ENCODE measurements at regions not wholly inside any gene's neighbourhood (a gene's known extent, or its start where the extent isn't known, plus 50 kb on each side); places are given as distances from the start of the nearest gene placed in this dataset.
A peak's percentile ranks its signal among the peaks of the same experiment; 100 is the strongest.
"Not testable (repeated sequence)": the region's sequence is repeated elsewhere in the genome, so short reads cannot be mapped to it uniquely, and the experiment has no call there.

DNA sequence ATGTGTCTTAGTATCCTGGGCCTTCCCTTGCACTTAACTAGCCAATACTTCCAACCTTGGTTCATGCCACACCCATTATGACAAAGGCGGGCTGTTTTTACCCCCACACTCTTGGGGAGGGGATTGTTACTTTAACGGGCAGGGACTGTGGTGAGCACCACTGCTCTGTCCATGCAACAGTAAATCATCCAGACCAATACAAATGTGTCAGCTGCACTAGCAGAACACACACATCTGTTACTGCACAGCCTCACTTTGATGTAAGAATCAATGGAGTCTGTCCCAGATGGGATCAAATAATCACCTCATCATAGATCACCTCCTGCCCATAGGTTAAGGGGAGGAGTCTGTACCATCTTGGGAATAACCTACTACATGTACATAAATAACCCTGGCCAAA is 58.1 kb downstream of the NPAP1 start:
- no peak for DNase-seq

DNA sequence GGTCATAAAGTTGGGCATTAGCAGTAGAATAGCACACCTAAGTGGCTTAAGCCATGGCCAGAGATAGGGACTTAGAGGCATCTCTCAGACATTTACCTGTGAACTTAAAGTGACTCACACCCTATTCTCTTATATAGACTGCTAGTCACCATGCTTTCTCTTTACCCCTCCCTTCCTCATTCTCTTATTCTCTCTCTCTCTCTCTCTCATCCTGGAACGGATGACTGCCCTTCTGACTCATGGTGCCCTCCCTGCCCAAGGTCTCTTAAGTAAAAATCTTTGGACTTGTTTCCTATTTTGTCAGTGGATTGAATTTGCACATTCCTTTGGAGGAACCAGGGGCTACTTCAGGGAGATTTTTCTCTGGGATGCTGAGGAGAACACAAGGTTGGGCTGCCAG is 58.8 kb downstream of the NPAP1 start:
- no peak for DNase-seq

DNA sequence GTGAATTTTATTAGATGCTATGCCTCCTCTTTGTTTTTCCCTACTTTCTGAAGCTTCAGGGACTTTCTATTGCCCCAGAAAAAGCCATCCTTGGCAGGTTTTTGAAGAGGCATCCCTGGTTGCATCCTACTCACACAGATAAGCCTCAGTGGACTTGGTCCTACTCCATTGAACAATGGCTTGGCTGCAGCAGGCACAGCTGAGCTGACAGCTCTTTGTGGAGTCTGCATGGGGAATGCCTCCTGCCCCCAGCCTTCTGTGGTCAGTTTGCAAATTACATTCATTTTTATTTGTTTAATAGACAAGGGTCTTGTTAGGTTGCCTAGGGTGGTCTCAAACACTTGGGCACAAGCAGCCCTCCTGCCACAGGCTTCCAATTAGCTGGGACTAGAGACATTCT is 69.7 kb downstream of the NPAP1 start:
- no peak for DNase-seq

DNA sequence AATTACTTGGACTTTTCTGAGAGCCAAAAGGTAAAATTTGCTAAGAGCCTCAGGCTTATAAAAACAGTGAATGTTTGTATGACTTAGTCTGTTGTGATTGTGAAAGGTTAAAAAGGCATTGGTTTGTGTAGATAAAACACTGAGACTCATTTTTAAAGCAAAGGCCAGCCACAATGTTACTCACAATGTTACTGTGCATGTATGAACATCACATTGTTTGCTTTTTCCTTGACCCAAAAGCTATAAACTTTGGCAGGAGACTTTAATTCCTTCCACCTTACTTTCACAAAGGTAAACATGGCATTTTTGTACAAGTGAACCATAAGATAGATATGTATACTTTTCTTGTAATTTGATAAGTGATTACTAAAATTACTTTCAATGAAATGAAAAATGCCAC is 70.5 kb downstream of the NPAP1 start:
- DNase-seq, result no peak

DNA sequence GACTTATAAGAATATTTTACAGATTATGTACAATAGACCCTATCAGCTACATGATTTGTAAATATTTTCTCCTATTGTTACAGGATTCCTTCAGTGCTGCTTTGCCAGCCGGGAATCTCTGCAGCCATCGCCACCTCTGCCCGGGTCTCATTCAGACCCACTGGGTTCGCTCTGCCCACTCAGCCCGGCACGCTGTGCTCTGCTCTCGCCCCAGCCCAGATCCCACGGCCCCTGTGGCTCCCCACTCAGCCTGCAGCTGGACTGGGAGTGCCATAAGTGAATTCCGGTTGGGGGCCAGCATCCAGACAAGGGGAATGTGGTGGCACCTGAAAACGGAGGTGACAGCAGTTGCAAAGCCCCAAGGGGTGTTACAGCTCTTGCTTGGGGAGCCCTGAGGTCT is 71.8 kb downstream of the NPAP1 start:
- DNase-seq, result no peak

DNA sequence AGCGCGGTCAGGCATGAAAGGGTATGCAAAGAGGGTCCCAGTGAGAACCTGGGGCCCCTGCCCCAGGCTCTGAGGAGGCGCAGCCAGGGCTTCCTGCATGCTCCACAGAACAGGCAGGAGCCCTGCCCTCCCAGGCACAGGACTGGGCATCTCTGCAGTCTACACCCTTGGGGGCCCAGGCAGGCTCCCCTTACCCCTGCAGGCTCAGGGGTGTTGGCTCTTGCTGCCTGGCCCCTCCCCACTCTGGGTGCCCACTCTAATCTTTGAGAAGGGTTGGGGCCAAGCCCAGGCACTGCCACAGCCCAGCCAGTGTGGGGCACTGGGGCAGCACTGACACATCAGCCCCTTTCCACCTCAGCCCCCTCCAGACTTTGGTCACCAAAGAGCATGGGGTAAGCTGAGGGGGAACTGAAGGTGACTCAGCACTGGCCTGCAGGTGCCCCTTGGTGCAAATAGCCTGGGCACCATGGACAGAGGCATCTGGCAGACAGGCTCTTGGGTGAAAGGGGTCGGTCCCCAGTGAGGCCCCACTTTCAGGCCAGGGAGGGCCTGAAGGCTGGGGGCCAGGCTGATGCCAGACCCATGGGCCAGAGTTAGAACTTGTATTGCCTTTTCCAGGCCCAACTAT is 73.4 kb downstream of the NPAP1 start:
- no peak for DNase-seq

DNA sequence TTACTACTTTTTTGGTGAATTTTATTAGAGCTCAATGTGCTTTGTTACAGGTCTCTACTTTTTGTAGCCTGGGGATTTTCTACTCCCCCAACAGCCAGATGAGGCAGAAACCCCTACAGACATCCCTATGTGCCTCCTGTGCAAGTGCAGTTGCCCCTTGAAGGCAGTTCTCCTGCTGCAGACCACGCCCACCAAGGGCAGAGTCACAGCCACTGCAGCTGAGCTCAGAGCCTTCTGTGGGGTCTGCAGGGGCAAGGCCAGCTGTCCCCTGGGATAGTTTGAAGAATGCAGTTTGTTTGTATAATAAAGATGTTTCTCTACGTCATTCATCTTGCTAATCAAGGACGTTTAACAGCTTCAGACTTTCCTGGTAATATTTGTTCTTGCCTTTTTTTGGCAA is 76.8 kb downstream of the NPAP1 start:
- DNase-seq, result no peak

DNA sequence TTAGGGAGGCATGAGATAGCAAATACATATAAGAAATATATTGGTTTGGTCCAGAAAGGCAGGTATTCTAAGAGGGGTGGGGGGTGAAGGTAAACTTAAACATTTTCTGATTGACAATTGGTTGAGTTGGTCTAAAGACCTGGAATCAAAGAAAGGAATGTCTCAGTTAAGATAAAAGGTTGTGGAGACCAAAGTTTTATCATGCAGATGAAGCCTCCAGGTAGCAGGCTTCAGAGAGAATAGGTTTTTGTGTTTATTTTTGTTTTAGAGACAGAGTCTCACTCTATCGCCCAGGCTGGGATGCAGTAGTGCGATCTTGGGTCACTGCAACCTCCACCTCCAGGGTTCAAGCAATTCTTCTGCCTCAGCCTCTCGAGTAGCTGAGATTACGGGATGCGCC is 80.5 kb downstream of the NPAP1 start:
- no peak for DNase-seq

DNA sequence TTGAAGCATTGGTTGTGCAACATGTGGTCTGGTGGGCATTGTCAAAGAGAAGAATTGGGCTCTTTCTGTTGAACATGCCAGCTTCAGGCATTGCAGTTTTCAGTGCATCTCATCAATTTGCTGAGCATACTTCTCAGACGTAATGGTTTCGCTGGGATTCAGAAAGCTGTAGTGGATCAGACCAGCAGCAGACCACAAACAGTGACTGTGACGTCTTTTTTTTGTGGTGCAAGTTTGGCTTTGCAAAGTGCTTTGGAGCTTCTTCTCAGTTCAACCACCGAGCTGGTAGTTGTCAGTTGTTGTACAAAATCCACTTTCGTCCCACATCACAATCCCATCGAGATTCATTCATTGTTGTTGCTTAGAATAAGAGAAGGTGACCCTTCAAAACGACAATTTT is 84.5 kb downstream of the NPAP1 start:
- no peak for DNase-seq

DNA sequence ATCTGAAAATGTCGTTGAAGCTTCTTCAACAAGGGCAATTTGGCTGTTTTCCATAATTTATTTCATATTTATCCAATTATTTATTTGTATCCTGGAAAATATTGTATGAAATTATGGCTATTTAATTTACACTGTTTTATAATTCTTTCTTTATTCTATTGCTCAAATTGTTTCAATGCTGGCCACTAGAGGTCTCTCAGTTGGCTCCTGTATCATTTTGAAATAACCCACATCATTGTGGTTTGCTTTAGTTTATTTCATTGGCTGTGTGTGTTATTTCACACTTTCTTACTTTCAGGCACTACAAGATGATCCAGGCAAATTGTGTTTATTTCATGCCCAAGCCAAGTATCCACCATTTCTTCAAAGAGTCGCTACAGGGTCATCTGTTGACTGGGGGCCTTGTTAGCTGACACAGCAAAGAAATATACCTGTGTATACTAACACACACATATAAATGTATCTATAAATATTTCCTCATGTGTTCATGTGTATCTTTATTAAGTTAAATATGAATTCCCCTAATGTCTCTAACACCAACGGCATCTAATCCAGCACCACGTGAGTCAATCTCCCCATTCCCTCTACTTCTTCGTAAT is 86.2 kb downstream of the NPAP1 start:
- no peak for DNase-seq

DNA sequence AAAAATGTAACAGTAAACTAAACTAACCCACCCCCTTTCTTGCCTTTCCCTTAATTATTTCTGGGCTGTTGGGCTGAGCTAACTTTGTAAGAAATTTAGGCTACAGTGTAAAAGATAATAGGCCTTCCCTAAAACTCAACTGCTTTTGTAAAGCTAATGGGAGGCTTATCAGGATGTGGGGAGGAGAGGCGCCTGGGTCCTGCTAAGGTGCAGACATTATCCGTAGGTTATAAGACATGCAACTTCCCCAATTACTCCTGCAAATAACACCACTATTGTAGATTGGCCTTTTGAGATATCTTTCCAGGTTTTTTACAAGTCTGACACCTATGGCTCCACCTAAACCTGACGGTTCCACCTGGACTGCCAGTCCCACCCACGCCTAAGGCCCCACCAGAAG is 88.3 kb downstream of the NPAP1 start:
- DNase-seq, result no peak

DNA sequence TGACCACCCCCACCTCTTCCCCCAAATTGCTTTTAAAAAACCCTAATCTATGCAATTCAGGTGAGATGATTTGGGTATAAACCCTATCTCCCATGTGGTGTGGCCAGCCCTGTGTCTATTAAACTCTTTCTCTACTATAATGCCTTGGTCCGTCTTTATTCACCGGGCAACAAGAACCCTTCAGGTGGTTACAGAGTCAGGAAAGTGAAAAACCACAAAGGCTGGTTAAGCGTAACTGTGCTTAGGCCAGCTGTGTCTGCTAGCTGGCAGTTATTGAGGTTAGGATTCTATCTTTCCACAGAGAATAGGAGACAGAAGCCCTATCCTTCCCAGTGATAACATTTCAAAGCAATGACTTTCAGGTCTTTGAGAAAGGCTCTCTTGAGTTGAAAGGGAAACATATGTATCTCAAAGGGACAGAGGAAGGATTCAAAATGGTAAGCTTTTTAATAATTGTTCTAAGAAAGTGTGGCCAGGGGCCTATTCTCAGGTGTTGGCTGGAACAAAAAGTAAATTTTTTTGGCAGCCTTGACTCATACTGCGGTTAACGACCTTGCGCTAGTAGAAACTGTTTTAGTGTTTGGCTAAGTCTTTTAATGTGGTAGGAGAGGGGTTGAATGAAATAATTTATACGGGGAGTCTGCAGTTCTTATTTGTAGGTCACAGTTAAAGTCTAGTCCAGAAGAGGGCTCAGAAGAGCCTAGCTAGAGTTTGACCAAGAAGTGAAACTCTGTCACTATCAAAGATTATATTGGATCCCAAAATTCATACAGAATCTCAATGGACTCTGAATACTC is 89.0 kb downstream of the NPAP1 start:
- DNase-seq, result no peak

DNA sequence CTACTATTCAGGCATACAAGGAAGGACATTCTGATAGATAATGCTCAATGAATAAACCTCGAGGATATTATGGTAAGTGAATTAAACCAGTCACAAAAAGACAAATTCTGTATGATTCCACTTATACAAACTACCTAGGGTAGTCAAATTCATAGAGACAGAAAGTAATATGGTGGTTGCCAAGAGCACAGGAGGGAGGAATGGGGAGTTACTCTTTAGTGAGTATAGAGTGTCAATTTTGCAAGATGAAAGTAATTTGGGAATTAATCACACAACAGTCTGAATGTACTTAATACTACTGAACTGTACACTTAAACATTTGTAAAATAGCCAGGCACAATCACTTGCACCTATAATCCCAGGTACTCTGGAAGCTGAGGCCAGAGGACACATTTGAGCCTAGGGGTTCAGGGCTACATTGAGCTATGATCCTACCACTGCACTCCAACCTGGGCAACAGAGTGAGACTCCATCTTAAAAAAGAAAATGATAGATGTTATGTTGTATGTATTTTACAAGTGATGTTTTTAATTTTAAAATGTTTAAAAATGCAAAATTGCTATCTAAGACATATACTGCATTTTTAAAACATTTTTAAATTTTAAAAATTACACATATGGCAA is 91.0 kb downstream of the NPAP1 start:
- DNase-seq, result no peak

DNA sequence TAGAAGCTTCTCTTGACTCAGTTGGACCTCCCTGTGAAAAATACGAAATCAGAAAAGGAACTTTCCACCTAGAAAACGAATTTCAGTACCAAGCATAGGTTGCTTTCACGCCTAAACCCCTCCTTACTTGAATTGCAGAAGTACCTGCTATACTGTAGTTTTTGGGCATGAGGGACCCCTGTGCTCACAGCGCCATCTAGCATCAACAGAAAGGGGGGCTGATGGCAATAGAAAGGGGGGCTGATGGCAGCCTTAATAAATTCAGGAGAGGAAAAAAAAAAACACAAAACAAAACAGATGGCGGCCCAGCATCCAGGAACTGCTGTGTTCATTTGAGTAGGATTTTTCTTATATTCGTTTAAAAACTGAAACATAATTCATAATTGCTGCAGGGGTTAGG is 96.7 kb downstream of the NPAP1 start:
- DNase-seq, result no peak

DNA sequence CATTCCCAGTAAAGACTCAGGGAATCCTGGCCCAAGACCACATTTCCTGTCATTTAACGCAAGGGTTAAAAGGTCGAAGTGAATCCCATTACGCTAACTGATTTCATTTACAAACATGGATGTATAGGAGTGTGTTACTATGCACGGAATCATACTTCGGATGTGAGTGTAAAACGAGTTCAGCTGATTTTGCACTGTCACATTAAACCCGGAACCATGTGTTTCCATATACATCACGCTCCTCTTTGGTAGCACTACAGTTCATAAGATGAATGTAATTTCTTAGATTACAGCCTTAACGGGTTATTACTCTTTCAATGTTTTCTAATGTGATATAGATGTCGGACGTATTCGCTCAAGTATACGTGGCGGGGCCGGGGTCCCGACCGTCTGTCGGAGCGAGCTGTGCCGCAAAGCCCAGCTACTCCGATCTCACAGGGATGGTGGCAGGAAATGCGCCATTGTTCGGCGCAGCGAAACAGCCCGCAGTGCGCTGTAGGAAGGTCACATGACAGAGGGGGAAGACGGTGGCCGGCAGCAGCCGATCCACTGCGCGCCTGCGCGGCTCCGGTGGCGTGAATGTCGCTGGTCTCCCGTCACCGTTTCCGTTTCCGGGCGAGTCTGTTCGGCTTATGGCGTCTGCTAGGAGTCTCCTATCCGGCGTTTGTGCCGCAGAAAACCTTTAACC is 97.3 kb downstream of the NPAP1 start:
- peak; percentile 6 to 16 for DNase-seq

DNA sequence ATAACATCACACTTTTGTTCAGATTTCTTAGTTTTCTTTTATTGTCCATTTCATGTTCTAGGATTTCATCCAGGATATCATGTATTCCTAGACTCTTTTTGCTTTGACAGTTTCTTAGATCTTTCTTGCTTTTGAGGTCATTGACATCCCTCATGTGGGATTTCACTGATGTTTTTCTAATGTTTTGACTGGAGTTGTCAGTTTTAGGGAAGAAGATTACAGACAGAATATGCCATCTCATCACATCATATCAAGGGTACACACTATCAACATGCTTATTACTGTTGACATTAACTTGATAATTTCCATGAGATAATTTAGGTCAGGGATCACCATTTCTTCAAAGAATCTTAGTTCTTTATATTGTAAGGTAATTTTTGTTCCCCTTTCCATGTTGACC is 101.7 kb downstream of the NPAP1 start:
- no peak for DNase-seq

DNA sequence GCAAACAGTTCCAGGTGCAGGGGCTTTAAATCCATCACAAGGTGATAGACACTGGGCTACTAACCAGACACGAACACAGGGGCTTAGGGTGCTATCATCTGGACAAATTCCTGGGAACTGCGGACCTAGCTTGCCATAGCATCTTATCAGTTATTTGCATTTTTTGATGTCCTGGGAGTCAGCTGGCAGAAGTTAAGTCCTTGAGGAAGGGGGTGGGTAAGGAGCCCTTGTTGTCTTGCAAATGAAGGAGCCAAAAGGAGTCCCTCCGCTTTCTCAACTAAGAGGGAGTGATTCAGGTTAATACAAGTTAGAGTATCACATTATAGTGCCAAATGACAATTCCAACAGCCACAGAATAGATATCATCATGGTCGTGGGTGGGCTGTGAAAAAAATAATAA is 108.9 kb downstream of the NPAP1 start:
- DNase-seq, result no peak

DNA sequence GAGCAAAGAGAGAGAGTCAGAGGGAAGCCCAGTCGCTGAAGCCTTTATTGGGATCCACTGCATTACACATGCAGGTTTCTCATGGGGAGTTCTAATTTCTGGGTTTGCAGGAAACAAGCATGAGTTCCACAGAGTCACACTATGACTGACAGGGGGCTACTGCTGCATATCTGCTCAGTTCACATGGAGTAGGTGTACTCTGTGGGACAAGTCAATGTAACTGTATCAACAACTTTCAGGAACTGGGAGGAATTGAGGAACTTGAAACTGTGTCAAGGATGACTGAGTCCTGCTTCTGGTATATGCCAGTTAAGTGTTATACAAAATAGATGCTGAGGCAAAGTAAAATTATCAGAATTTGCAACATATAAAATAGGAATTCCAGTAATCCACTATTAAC is 110.8 kb downstream of the NPAP1 start:
- no peak for DNase-seq

DNA sequence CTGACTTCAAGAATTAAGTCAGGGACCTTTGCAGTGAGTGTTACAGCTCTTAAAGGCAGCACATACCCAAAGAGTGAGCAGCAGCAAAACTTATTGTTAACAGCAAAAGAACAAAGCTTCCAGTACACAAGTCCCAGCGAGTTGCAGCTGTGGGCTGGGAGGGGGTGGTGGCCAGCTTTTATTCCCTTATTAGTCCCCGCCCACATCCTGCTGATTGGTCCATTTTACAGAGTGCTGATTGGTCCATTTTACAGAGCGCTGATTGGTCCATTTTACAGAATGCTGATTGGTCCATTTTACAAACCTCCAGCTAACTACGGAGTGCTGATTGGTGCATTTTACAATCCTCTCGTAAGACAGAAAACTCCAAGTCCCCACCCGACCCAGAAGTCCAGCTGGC is 127.0 kb downstream of the NPAP1 start:
- DNase-seq, result not testable (repeated sequence)

DNA sequence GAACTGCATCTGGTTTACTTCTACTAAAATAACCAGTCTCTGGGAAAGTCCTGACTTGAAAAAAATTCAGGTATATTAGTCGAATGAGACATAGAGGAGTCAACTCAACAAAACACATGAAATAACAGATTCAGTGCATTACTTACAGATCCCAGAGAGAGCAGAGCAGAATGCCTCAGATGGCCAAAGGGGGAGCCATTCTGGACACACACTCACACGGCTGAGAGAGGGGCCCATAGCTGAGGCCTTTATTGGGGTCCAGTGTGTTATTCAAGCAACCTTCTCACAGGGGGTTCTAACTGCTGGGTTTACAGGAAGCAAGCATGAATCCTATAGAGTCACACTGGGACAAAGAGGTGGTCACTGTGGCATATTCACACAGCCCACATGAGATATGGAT is 135.1 kb upstream of the SNRPN start:
- no peak for DNase-seq

DNA sequence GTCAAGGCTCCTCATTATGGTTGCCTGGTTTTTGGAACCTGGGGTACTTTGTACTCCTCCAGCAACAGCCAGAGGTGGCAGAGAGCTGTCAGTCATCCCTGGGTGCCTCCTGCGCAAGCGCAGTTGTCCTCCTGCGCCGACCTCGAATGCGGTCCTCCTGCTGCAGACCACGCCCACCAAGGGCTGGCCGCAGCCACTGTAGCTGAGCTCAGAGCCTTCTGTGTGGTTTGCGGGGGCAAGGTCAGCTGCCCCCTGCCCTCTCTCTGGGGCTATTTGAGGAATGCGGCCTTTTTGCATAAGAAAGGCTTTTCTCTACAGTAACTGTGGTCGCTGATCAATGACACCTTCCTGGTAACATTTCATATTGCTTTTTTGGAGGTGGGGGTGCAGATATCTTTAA is 131.3 kb upstream of the SNRPN start:
- no peak for DNase-seq

DNA sequence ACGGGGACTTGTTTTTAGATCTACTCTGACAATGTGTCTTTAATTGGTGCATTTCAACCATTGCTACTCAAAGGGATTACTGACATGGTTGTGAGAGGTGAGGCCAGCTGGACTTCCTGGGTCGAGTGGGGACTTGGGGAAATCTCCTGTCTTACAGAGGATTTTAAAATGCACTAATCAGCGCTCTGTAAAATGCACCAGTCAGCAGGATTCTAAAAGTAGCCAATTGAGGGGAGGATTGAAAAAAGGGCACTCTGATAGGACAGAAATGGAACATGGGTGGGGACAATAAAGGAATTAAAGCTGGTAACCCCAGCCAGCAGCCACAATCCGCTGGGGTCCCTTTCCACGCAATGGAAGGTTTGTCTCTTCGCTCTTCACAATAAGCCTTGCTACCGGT is 122.5 kb upstream of the SNRPN start:
- DNase-seq, result no peak

DNA sequence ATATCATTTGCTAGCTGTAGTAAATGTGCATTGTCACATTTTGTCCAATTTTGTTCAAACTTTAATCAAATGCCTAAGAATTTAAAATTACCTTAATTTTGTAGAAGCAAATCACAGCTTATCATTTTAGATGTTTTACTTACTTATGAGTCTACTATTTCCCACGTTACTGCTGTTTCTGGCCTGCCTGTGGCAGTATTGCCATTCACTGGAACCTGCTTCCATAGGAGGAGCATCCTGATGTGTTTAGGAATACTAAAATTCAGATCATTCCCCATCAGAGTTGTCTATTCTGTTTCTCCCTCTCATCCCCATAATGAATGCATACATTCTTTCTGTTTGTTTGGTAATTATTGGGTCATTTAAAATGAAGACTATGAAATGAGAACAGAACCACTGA is 119.5 kb upstream of the SNRPN start:
- DNase-seq, result no peak

DNA sequence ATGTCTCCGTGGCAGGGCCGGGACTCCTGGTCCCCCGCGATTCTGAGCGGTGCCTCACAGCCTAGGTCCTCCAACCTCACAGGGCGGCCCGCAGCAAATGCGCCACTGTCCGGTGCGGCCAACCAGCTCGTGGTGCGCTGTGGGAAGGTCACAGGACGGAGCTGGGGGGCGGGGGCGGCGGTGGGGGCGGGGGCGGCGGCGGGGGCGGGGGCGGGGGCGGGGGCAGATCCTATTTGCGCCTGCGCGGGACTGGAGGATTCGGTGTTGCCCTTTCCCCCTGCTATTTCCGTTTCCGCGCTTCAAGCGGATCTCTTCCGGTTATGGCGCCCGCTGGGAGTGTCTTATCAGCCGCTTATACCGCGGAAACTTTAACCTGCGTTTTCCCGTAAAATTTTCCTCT is 106.7 kb upstream of the SNRPN start:
- no peak for DNase-seq

All from activated CD4-positive, alpha-beta T cell treated with anti-CD3 and anti-CD28 coated beads for 4 hours (primary cell).